Prostate gland (tissue), 2 donors: ENCODE measurements at regions not wholly inside any gene's neighbourhood (a gene's known extent, or its start where the extent isn't known, plus 50 kb on each side); places are given as distances from the start of the nearest gene placed in this dataset.

Experiments used
- CTCF ChIP-seq, 4 experiments: fragments of 200-600 bp in 2 of 4; fragments of 450-650 bp in 2 of 4; sonication (generic) in 2 of 4; IDR thresholded peaks; 1 replicate in 3 of 4; 2 replicates in 1 of 4; pipeline ENCODE4 v1.5.1; 2016 to 2019; ENCODE audit warnings: antibody characterized with exemption in 4 of 4, mild to moderate bottlenecking in 2 of 4, moderate library complexity in 2 of 4
- POLR2A ChIP-seq: fragments of 450-650 bp; IDR thresholded peaks from one replicate; pipeline ENCODE4 v1.6.1; 2016; ENCODE audit warnings: antibody characterized with exemption, mild to moderate bottlenecking
- POLR2AphosphoS5 ChIP-seq: sonication (generic); formaldehyde crosslinking; IDR thresholded peaks from one replicate; pipeline ENCODE4 v1.6.1; 2017; ENCODE audit warnings: antibody characterized with exemption

- TF ChIP-seq CTCF (IDR thresholded peaks at IDR 0.05): no peak
- no peak for TF ChIP-seq POLR2A
- TF ChIP-seq POLR2AphosphoS5: no peak
Measured at GRCh38 chr6:8639928-8640649, 204.7 kb upstream of the SLC35B3 start.
